ENCODE measurements at regions not wholly inside any gene's neighbourhood (a gene's known extent, or its start where the extent isn't known, plus 50 kb on each side); places are given as distances from the start of the nearest gene placed in this dataset.

- TF ChIP-seq POLR2A (IDR thresholded peaks at IDR 0.05) (no peak), POLR2AphosphoS5 (IDR thresholded peaks at IDR 0.05) (no peak), EP300 (IDR thresholded peaks at IDR 0.05) (no peak)
- TF ChIP-seq, protein P1, sequence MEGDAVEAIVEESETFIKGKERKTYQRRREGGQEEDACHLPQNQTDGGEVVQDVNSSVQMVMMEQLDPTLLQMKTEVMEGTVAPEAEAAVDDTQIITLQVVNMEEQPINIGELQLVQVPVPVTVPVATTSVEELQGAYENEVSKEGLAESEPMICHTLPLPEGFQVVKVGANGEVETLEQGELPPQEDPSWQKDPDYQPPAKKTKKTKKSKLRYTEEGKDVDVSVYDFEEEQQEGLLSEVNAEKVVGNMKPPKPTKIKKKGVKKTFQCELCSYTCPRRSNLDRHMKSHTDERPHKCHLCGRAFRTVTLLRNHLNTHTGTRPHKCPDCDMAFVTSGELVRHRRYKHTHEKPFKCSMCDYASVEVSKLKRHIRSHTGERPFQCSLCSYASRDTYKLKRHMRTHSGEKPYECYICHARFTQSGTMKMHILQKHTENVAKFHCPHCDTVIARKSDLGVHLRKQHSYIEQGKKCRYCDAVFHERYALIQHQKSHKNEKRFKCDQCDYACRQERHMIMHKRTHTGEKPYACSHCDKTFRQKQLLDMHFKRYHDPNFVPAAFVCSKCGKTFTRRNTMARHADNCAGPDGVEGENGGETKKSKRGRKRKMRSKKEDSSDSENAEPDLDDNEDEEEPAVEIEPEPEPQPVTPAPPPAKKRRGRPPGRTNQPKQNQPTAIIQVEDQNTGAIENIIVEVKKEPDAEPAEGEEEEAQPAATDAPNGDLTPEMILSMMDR (IDR thresholded peaks at IDR 0.05): no peak
Observed at GRCh38 chr2:12124790-12125189, 378.4 kb downstream of the LPIN1 start.
